SK-N-SH treated with all-trans-retinoic acid at 6 μM for 48 hours (cell line): ENCODE measurements at regions not wholly inside any gene's neighbourhood (a gene's known extent, or its start where the extent isn't known, plus 50 kb on each side); places are given as distances from the start of the nearest gene placed in this dataset.

Source experiments
- ATAC-seq: fragments of 200-7000 bp; cut with Tn5 transposase; 3 replicates; pipeline ENCODE4 v1.9.1; 2020; ENCODE audit warnings: mild to moderate bottlenecking, moderate library complexity
- ARNTL ChIP-seq: fragments of 450-650 bp; formaldehyde crosslinking; IDR thresholded peaks from 2 replicates; pipeline ENCODE4 v1.5.0; 2020; ENCODE audit warnings: low read depth, mild to moderate bottlenecking, moderate library complexity, borderline replicate concordance
- BACH2 ChIP-seq: fragments of 250-450 bp; sonication (Bioruptor Pico); IDR thresholded peaks from 2 replicates; pipeline ENCODE4 v1.9.0; 2021; ENCODE audit warnings: mild to moderate bottlenecking, borderline replicate concordance
- CSDC2 ChIP-seq: fragments of 250-450 bp; sonication (Bioruptor Pico); IDR thresholded peaks from 2 replicates; pipeline ENCODE4 v1.5.0; 2020; ENCODE audit warnings: mild to moderate bottlenecking, moderate library complexity
- ESRRG ChIP-seq: fragments of 250-450 bp; sonication (Bioruptor Pico); IDR thresholded peaks from 2 replicates; pipeline ENCODE4 v1.6.1; 2021; ENCODE audit warnings: mild to moderate bottlenecking
- ISL1 ChIP-seq: fragments of 250-450 bp; sonication (Bioruptor Pico); IDR thresholded peaks from 2 replicates; pipeline ENCODE4 v2.1.2; 2022; ENCODE audit warnings: mild to moderate bottlenecking, moderate library complexity
- OSR1 ChIP-seq: fragments of 250-450 bp; sonication (Bioruptor Pico); IDR thresholded peaks from 2 replicates; pipeline ENCODE4 v1.8.0; 2022; ENCODE audit warnings: moderate library complexity, mild to moderate bottlenecking, inconsistent platforms
- PATZ1 ChIP-seq: fragments of 250-450 bp; sonication (Bioruptor Pico); IDR thresholded peaks from 2 replicates; pipeline ENCODE4 v1.8.0; 2020; ENCODE audit warnings: mild to moderate bottlenecking, moderate library complexity, borderline replicate concordance
- POU6F1 ChIP-seq: fragments of 250-450 bp; sonication (Bioruptor Pico); IDR thresholded peaks from 2 replicates; pipeline ENCODE4 v1.8.0; 2021; ENCODE audit warnings: low read depth, mild to moderate bottlenecking, moderate library complexity, borderline replicate concordance
- PPARA ChIP-seq: fragments of 250-450 bp; sonication (Bioruptor Pico); IDR thresholded peaks from 2 replicates; pipeline ENCODE4 v1.5.0; 2020; ENCODE audit warnings: mild to moderate bottlenecking, borderline replicate concordance
- RARB ChIP-seq: fragments of 250-450 bp; sonication (Bioruptor Pico); IDR thresholded peaks from 2 replicates; pipeline ENCODE4 v1.8.0; 2021; ENCODE audit warnings: mild to moderate bottlenecking, moderate library complexity
- SNAI2 ChIP-seq: fragments of 250-450 bp; sonication (Bioruptor Pico); IDR thresholded peaks from 2 replicates; pipeline ENCODE4 v1.5.0; 2020; ENCODE audit warnings: mild to moderate bottlenecking, moderate library complexity
- TCF4 ChIP-seq: fragments of 250-450 bp; sonication (Bioruptor Pico); IDR thresholded peaks from 2 replicates; pipeline ENCODE4 v1.8.0; 2021; ENCODE audit warnings: mild to moderate bottlenecking, moderate library complexity, borderline replicate concordance
- TOX ChIP-seq: fragments of 250-450 bp; sonication (Bioruptor Pico); IDR thresholded peaks from 2 replicates; pipeline ENCODE4 v1.8.0; 2021; ENCODE audit warnings: mild to moderate bottlenecking, moderate library complexity, borderline replicate concordance
- TSHZ2 ChIP-seq: fragments of 250-450 bp; sonication (Bioruptor Pico); IDR thresholded peaks from 2 replicates; pipeline ENCODE4 v1.5.0; 2020; ENCODE audit warnings: mild to moderate bottlenecking, moderate library complexity
- ZC3H10 ChIP-seq: fragments of 250-450 bp; sonication (Bioruptor Pico); IDR thresholded peaks from 2 replicates; pipeline ENCODE4 v1.5.1; 2021; ENCODE audit warnings: mild to moderate bottlenecking, moderate library complexity
- ZFP3 ChIP-seq: fragments of 250-450 bp; sonication (Bioruptor Pico); IDR thresholded peaks from 2 replicates; pipeline ENCODE4 v1.5.0; 2020; ENCODE audit warnings: mild to moderate bottlenecking, moderate library complexity
- ZFP30 ChIP-seq: fragments of 450-650 bp; formaldehyde crosslinking; IDR thresholded peaks from 2 replicates; pipeline ENCODE4 v1.5.0; 2022; ENCODE audit warnings: mild to moderate bottlenecking, moderate library complexity
- ZNF565 ChIP-seq: fragments of 450-650 bp; formaldehyde crosslinking; conservative IDR thresholded peaks from 2 replicates; pipeline ENCODE4 v1.5.0; 2020; ENCODE audit warnings: low read depth, mild to moderate bottlenecking, moderate library complexity
- ZNF70 ChIP-seq: fragments of 450-650 bp; formaldehyde crosslinking; IDR thresholded peaks from 2 replicates; pipeline ENCODE4 v1.5.0; 2020; ENCODE audit warnings: mild to moderate bottlenecking, moderate library complexity
- ZNF8 ChIP-seq: fragments of 450-650 bp; formaldehyde crosslinking; IDR thresholded peaks from 2 replicates; pipeline ENCODE4 v1.5.0; 2020; ENCODE audit warnings: mild to moderate bottlenecking, moderate library complexity
- TF ChIP-seq, protein P1 (sequence below): fragments of 250-450 bp; sonication (Bioruptor Pico); IDR thresholded peaks from 2 replicates; pipeline ENCODE4 v1.5.1; 2021; ENCODE audit warnings: mild to moderate bottlenecking, moderate library complexity
- TF ChIP-seq, protein P2 (sequence below): fragments of 250-450 bp; sonication (Bioruptor Pico); IDR thresholded peaks from 2 replicates; pipeline ENCODE4 v1.5.1; 2020; ENCODE audit warnings: low read depth, mild to moderate bottlenecking, moderate library complexity

DNA sequence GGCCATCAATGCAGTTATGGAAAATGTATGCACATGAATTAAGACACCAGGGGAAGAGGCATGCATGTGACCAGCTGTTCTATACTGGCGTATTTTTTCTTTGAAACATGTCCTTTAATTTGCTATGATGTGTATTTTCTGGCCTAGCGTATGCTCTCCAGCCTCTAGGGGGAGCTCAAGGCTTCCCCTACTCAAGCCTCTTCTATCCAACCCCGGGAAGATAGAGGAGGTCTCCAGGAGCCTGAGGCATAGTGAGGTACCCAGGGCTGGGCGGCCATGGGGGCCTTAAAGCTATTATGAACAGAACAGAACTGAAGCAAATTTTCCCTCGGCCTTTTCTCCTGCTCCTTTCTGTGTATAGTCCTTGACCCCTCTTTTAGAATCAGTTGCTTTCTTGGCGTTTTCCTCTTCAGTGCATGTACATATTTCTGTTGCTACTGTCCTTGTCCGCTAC, 528.9 kb downstream of the MAFB start:
- ATAC-seq = peak; percentile 62; the same call in 1 of the 3 replicates
- no peak for TF ChIP-seq ARNTL (CRISPR knock-in tag)
- TF ChIP-seq, protein P1, sequence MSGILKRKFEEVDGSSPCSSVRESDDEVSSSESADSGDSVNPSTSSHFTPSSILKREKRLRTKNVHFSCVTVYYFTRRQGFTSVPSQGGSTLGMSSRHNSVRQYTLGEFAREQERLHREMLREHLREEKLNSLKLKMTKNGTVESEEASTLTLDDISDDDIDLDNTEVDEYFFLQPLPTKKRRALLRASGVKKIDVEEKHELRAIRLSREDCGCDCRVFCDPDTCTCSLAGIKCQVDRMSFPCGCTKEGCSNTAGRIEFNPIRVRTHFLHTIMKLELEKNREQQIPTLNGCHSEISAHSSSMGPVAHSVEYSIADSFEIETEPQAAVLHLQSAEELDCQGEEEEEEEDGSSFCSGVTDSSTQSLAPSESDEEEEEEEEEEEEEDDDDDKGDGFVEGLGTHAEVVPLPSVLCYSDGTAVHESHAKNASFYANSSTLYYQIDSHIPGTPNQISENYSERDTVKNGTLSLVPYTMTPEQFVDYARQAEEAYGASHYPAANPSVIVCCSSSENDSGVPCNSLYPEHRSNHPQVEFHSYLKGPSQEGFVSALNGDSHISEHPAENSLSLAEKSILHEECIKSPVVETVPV (CRISPR knock-in tag) = no peak
- TF ChIP-seq RARB = no peak
- TF ChIP-seq ZFP30 (CRISPR knock-in tag) = no peak
- no peak for TF ChIP-seq ZC3H10 (CRISPR knock-in tag)
- no peak for TF ChIP-seq TCF4 (CRISPR knock-in tag)
- no peak for TF ChIP-seq PATZ1
- TF ChIP-seq, protein P2, sequence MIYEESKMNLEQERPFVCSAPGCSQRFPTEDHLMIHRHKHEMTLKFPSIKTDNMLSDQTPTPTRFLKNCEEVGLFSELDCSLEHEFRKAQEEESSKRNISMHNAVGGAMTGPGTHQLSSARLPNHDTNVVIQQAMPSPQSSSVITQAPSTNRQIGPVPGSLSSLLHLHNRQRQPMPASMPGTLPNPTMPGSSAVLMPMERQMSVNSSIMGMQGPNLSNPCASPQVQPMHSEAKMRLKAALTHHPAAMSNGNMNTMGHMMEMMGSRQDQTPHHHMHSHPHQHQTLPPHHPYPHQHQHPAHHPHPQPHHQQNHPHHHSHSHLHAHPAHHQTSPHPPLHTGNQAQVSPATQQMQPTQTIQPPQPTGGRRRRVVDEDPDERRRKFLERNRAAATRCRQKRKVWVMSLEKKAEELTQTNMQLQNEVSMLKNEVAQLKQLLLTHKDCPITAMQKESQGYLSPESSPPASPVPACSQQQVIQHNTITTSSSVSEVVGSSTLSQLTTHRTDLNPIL (CRISPR knock-in tag) = no peak
- TF ChIP-seq ZNF565 (CRISPR knock-in tag) = no peak
- no peak for TF ChIP-seq TSHZ2 (CRISPR knock-in tag)
- no peak for TF ChIP-seq TOX (CRISPR knock-in tag)
- TF ChIP-seq ISL1 (CRISPR knock-in tag) = no peak
- TF ChIP-seq ZNF8 (CRISPR knock-in tag) = no peak
- no peak for TF ChIP-seq ESRRG (CRISPR knock-in tag)
- TF ChIP-seq PPARA (CRISPR knock-in tag) = no peak
- no peak for TF ChIP-seq CSDC2 (CRISPR knock-in tag)
- no peak for TF ChIP-seq SNAI2 (CRISPR knock-in tag)
- no peak for TF ChIP-seq ZFP3 (CRISPR knock-in tag)

GRCh38 chr20:40159276-40159675, 529.8 kb downstream of the MAFB start:
- TF ChIP-seq ZFP3 (CRISPR knock-in tag) (no peak), ZC3H10 (CRISPR knock-in tag) (no peak), PATZ1 (no peak), ESRRG (CRISPR knock-in tag) (no peak), TSHZ2 (CRISPR knock-in tag) (no peak), BACH2 (CRISPR knock-in tag) (no peak), RARB (no peak), PPARA (CRISPR knock-in tag) (no peak), TCF4 (CRISPR knock-in tag) (no peak), ISL1 (CRISPR knock-in tag) (no peak), SNAI2 (CRISPR knock-in tag) (no peak), OSR1 (CRISPR knock-in tag) (no peak), POU6F1 (CRISPR knock-in tag) (no peak), ZFP30 (CRISPR knock-in tag) (no peak), ZNF565 (CRISPR knock-in tag) (no peak), ZNF70 (no peak)
- TF ChIP-seq, protein P2 (CRISPR knock-in tag) = no peak
- ATAC-seq = no peak
